ENCODE measurements at regions not wholly inside any gene's neighbourhood (a gene's known extent, or its start where the extent isn't known, plus 50 kb on each side); places are given as distances from the start of the nearest gene placed in this dataset.

DNA sequence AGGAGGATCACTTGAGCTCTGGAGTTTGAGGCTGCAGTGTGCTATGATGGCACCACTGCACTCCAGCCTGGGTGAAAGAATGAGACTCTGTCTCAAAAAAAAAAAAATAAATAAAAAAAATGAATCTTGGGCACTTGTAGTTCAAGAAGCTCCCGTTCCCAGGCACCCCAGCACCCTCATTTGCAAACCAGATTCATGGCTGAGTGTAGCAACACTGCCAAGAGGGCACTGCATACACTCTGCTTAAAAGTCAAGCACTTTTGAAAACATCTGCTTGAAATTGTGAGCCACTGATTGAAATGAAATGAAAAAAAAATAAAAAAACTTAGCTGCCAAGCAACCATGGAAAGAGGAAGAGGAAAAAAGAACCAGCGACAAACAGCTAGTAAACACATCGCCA lies 124.7 kb upstream of the SASH1 start:
- 70 to 93% methylated on average over 2 to 3 of the region's 3 CpGs for WGBS, 2 experiments (ENCODE audit: insufficient coverage in 1 of 2, insufficient read length in 1 of 2)
- peaks cover 18% of the 10 kb centered on the region for H3K4me1 Mint-ChIP-seq
- Histone ChIP-seq H3K4me3 (ENCODE audit: low read length) (no peak overlapping the region), H3K27ac (ENCODE audit: low read depth, low read length) (no peak overlapping the region), H3K9me3 (ENCODE audit: control insufficient read depth, low read length) (no peaks in the 10 kb centered on the region), H3K4me1 (ENCODE audit: control insufficient read depth, insufficient read depth, low read length) (peaks cover 4% of the 10 kb centered on the region), H3K27me3 (ENCODE audit: control insufficient read depth, insufficient read depth, low read length, poor library complexity, severe bottlenecking) (no peaks in the 10 kb centered on the region), H3K36me3 (ENCODE audit: control insufficient read depth, insufficient read depth, low read length) (no peaks in the 10 kb centered on the region), H3K9ac (ENCODE audit: extremely low read depth, low read length, poor library complexity, severe bottlenecking) (no peak overlapping the region)
- TF ChIP-seq, protein P1, sequence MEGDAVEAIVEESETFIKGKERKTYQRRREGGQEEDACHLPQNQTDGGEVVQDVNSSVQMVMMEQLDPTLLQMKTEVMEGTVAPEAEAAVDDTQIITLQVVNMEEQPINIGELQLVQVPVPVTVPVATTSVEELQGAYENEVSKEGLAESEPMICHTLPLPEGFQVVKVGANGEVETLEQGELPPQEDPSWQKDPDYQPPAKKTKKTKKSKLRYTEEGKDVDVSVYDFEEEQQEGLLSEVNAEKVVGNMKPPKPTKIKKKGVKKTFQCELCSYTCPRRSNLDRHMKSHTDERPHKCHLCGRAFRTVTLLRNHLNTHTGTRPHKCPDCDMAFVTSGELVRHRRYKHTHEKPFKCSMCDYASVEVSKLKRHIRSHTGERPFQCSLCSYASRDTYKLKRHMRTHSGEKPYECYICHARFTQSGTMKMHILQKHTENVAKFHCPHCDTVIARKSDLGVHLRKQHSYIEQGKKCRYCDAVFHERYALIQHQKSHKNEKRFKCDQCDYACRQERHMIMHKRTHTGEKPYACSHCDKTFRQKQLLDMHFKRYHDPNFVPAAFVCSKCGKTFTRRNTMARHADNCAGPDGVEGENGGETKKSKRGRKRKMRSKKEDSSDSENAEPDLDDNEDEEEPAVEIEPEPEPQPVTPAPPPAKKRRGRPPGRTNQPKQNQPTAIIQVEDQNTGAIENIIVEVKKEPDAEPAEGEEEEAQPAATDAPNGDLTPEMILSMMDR (conservative IDR thresholded peaks at IDR 0.05): no peak
- H3K9me3 Mint-ChIP-seq: no peaks in the 10 kb centered on the region
- H3K27me3 Mint-ChIP-seq (ENCODE audit: insufficient read depth): peaks cover 6% of the 10 kb centered on the region
- no peaks in the 10 kb centered on the region for H3K36me3 Mint-ChIP-seq (ENCODE audit: low read depth)
- H3K4me3 Mint-ChIP-seq: no peak overlapping the region
- no peak for DNase-seq
- H3K27ac Mint-ChIP-seq: no peak overlapping the region

DNA sequence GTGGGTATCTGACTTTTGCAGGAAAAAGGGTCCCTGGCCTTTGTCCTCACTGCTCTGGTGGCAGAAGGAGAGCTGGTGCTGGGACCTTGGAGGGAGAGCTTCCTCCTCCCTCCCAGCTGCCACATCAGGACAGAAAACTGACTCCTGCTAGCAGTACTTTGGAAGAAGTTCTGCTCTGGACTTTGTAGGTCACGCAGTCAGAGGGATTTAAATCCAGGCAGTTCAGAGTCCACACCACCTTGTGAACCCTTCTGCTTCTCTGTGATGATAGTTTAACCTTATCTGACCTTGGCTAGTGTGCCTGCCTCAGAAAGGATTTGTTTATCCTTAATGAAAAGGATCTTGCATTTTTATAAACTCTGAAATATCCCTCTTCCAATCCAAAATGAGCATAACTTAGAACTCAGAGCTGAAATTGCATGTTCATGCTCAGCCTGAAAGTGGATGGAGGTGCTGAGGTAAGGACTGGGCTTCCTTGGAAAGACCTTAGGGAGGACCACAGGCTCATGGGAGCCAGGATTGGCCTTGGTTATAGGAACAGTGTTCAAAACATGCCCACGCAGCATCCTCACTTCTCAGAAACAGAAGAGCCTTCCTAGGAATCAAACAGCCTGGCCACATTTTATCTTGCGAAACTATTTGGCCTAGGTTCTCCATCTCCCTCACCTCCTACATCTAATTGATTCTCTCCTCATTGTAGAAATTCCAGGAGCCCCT lies 123.9 kb upstream of the SASH1 start:
- Mint-ChIP-seq H3K36me3 (ENCODE audit: low read depth) (no peaks in the 10 kb centered on the region), H3K27ac (no peak overlapping the region), H3K4me1 (peaks cover 18% of the 10 kb centered on the region)

GRCh38 chr6:148221196-148221979 lies 121.2 kb upstream of the SASH1 start:
- H3K9me3 Mint-ChIP-seq: no peaks in the 10 kb centered on the region
- Histone ChIP-seq H3K9me3 (ENCODE audit: control insufficient read depth, low read length) (no peaks in the 10 kb centered on the region), H3K36me3 (ENCODE audit: control insufficient read depth, insufficient read depth, low read length) (no peaks in the 10 kb centered on the region), H3K27me3 (ENCODE audit: control insufficient read depth, insufficient read depth, low read length, poor library complexity, severe bottlenecking) (no peaks in the 10 kb centered on the region), H3K9ac (ENCODE audit: extremely low read depth, low read length, poor library complexity, severe bottlenecking) (no peak overlapping the region), H3K4me1 (ENCODE audit: control insufficient read depth, insufficient read depth, low read length) (peaks cover 4% of the 10 kb centered on the region), H3K4me3 (ENCODE audit: low read length) (no peak overlapping the region), H3K27ac (ENCODE audit: low read depth, low read length) (no peak overlapping the region)
- 45 to 48% methylated on average over 4 to 6 of the region's 6 CpGs for WGBS, 2 experiments (ENCODE audit: insufficient coverage in 1 of 2, insufficient read length in 1 of 2)
- peaks cover 18% of the 10 kb centered on the region for H3K4me1 Mint-ChIP-seq
- peaks cover 3% of the 10 kb centered on the region for H3K27me3 Mint-ChIP-seq (ENCODE audit: insufficient read depth)
- H3K27ac Mint-ChIP-seq: no peak overlapping the region
- DNase-seq: peak; percentile 57
- TF ChIP-seq, protein P1 (conservative IDR thresholded peaks at IDR 0.05): no peak
- H3K4me3 Mint-ChIP-seq: no peak overlapping the region
- H3K36me3 Mint-ChIP-seq (ENCODE audit: low read depth): no peaks in the 10 kb centered on the region

More for the DNA sequence above, 123.9 kb upstream of the SASH1 start:
- Mint-ChIP-seq H3K9me3 (no peaks in the 10 kb centered on the region), H3K27me3 (ENCODE audit: insufficient read depth) (peaks cover 6% of the 10 kb centered on the region), H3K4me3 (no peak overlapping the region)
- Histone ChIP-seq H3K9me3 (ENCODE audit: control insufficient read depth, low read length) (no peaks in the 10 kb centered on the region), H3K4me1 (ENCODE audit: control insufficient read depth, insufficient read depth, low read length) (peaks cover 4% of the 10 kb centered on the region), H3K4me3 (ENCODE audit: low read length) (no peak overlapping the region), H3K27ac (ENCODE audit: low read depth, low read length) (no peak overlapping the region), H3K27me3 (ENCODE audit: control insufficient read depth, insufficient read depth, low read length, poor library complexity, severe bottlenecking) (no peaks in the 10 kb centered on the region), H3K36me3 (ENCODE audit: control insufficient read depth, insufficient read depth, low read length) (no peaks in the 10 kb centered on the region), H3K9ac (ENCODE audit: extremely low read depth, low read length, poor library complexity, severe bottlenecking) (no peak overlapping the region)
- TF ChIP-seq, protein P1 (conservative IDR thresholded peaks at IDR 0.05): no peak
- WGBS, 2 experiments (ENCODE audit: insufficient coverage in 1 of 2, insufficient read length in 1 of 2): 95 to 100% methylated on average over 3 of the region's 3 CpGs
- no peak for DNase-seq

All from endodermal cell (in vitro differentiated cells).